ENCODE measurements at regions not wholly inside any gene's neighbourhood (a gene's known extent, or its start where the extent isn't known, plus 50 kb on each side); places are given as distances from the start of the nearest gene placed in this dataset.
A peak's percentile ranks its signal among the peaks of the same experiment; 100 is the strongest.

- DNase-seq, result no peak
- Mint-ChIP-seq H3K4me3 (no peak overlapping the region), H3K9me3 (peaks cover 4% of the 10 kb centered on the region), H3K27ac (no peak overlapping the region), H3K4me1 (peaks cover 16% of the 10 kb centered on the region), H3K27me3 (peaks cover 15% of the 10 kb centered on the region), H3K36me3 (ENCODE audit: low read depth) (no peaks in the 10 kb centered on the region)
- POLR2A ChIA-PET, result interaction anchor here (1.1 kb wide), 1 partner anchor 32 kb away, joined by 4 read pairs; no protein-coding TSS in a partner anchor
- CTCF ChIA-PET, result interaction anchor here (1.2 to 2.2 kb wide), 2 partner anchors 14 to 18 kb away, joined by 3 to 7 read pairs; no protein-coding TSS in a partner anchor
Observed at GRCh38 chr3:16810593-16811367, 74.0 kb upstream of the PLCL2 start.

DNA sequence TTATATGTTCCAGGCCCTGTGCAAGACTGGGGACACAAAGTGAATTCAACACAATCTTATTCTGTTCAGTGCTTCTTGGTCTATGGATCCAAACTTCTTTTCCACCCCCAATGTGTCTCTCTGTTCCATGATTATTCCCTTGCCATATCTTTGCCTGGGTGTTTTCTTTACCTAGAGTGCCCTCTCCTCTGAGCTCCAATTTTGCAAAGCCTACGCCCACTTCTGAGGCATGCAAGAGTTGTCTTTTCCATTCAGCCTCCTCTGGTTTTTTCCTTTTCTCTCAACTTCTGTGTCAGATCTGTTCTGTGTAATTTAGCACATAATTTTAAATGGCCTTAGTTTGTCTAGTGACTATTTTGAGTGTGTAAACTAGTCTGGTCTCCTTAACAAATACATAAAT, 72.8 kb upstream of the PLCL2 start:
- POLR2A ChIA-PET, result no interaction called here
- Mint-ChIP-seq H3K9me3 (peaks cover 4% of the 10 kb centered on the region), H3K27ac (no peak overlapping the region), H3K27me3 (peaks cover 9% of the 10 kb centered on the region), H3K36me3 (ENCODE audit: low read depth) (no peaks in the 10 kb centered on the region), H3K4me3 (no peak overlapping the region), H3K4me1 (peaks cover 23% of the 10 kb centered on the region)
- no peak for DNase-seq
- CTCF ChIA-PET, result no interaction called here

GRCh38 chr3:16813336-16813735, 71.4 kb upstream of the PLCL2 start:
- Mint-ChIP-seq H3K27ac (no peak overlapping the region), H3K9me3 (peaks cover 4% of the 10 kb centered on the region), H3K4me3 (no peak overlapping the region), H3K36me3 (ENCODE audit: low read depth) (no peaks in the 10 kb centered on the region), H3K4me1 (peaks cover 23% of the 10 kb centered on the region), H3K27me3 (peaks cover 3% of the 10 kb centered on the region)
- CTCF ChIA-PET, result interaction anchor here (1.1 kb wide), 1 partner anchor 71 kb away, joined by 3 read pairs; the partner anchor contains the start of gene PLCL2
- POLR2A ChIA-PET, result no interaction called here
- no peak for DNase-seq

DNA sequence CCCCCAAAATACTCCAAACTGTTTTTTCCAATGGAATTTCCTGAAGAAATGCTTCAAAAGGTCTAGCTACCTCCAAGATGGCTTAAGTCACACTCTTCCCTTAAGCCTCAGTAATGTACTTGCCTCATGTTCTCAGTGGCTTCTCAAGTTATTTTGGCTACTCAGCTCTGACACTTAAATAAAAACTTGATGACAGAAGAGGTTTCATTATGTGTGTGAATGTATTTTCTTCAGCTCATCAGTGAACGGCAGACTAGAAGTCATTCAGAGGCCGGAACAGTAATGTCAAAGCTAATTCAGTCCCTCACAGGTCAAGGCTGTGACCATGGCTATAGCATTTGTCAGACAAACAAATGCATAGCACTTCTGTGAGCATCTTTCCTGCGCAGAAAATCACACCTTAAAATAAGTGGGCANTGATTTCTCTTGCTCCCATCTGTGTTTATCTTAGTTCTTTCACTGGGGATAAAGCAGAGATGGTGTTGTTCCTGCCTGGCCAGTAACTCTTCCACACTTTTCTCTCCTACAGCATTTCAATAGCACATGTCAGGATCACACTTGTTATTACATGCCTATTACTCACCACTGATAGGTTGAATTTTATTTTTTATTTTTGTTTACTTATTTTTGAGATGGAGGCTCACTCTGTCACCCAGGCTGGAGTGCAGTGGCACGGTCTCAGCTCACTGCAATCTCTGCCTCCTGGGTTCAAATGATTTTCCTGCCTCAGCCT, 68.5 kb upstream of the PLCL2 start:
- CTCF ChIA-PET, result no interaction called here
- peaks cover 4% of the 10 kb centered on the region for H3K9me3 Mint-ChIP-seq
- no peaks in the 10 kb centered on the region for H3K27me3 Mint-ChIP-seq
- peaks cover 17% of the 10 kb centered on the region for H3K4me1 Mint-ChIP-seq
- no peak for DNase-seq
- no peak overlapping the region for H3K4me3 Mint-ChIP-seq
- POLR2A ChIA-PET, result interaction anchor here (1.2 to 1.8 kb wide), 2 partner anchors 11 to 73 kb away, joined by 3 read pairs; no protein-coding TSS in a partner anchor
- H3K27ac Mint-ChIP-seq, result no peak overlapping the region
- peaks cover 4% of the 10 kb centered on the region for H3K36me3 Mint-ChIP-seq (ENCODE audit: low read depth)

GRCh38 chr3:16817197-16817596, 67.6 kb upstream of the PLCL2 start:
- ChIA-PET POLR2A (interaction anchor here (1.8 kb wide), 1 partner anchor 12 kb away, joined by 3 read pairs; no protein-coding TSS in a partner anchor), CTCF (no interaction called here)
- H3K9me3 Mint-ChIP-seq, result peaks cover 4% of the 10 kb centered on the region
- no peak overlapping the region for H3K4me3 Mint-ChIP-seq
- H3K27me3 Mint-ChIP-seq, result peaks cover under 1% of the 10 kb centered on the region
- no peak overlapping the region for H3K27ac Mint-ChIP-seq
- peaks cover 8% of the 10 kb centered on the region for H3K36me3 Mint-ChIP-seq (ENCODE audit: low read depth)
- no peak for DNase-seq
- peaks cover 13% of the 10 kb centered on the region for H3K4me1 Mint-ChIP-seq

DNA sequence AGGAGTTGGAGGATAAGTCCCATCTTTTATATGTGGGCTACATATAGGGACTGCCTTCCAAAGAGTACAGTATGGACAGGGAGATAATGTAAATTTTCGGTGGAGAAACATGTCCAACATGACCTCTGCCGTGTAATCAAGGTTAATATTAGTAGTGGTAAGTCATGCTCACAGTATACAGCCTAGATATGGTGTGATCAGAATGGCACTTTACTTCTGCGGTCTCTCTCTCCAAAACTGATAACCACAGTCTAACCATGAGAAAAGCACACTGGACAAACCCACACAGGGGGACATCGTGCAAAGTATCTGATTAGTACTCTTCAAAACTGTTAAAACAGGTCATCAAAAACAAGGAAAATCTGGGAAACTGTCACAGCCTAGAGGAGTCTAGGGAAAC, 66.6 kb upstream of the PLCL2 start:
- no peak for DNase-seq
- H3K4me3 Mint-ChIP-seq, result no peak overlapping the region
- H3K27me3 Mint-ChIP-seq, result peaks cover 2% of the 10 kb centered on the region
- peaks cover 17% of the 10 kb centered on the region for H3K4me1 Mint-ChIP-seq
- ChIA-PET CTCF (no interaction called here), POLR2A (no interaction called here)
- peaks cover 13% of the 10 kb centered on the region for H3K36me3 Mint-ChIP-seq (ENCODE audit: low read depth)
- H3K9me3 Mint-ChIP-seq, result peaks cover 4% of the 10 kb centered on the region
- no peak overlapping the region for H3K27ac Mint-ChIP-seq

DNA sequence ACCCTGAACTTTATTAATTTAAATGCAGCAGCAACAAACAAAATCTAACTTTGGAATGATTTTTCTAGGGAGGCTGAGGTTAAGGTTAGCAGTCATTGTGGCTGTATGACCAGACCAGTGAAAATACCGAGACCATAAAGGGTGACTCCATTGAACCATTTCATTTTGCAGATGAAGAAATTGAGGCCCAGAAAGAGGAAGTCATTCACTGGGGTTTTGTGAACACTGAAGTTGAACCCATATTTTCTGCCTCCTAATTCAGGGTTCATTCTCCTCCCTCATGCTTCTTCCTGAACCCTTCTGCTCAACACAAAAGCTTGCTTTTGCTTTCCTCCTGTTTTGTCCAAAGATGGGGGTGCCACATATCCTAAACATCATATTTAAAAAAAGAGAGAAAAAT, 65.8 kb upstream of the PLCL2 start:
- no peak for DNase-seq
- CTCF ChIA-PET, result interaction anchor here (1.0 to 1.2 kb wide), 2 partner anchors 10 to 65 kb away, joined by 3 read pairs; no protein-coding TSS in a partner anchor
- H3K9me3 Mint-ChIP-seq, result peaks cover 4% of the 10 kb centered on the region
- peaks cover 22% of the 10 kb centered on the region for H3K4me1 Mint-ChIP-seq
- POLR2A ChIA-PET, result interaction anchor here (0.9 kb wide), 1 partner anchor 349 kb away, joined by 3 read pairs; no protein-coding TSS in a partner anchor
- no peak overlapping the region for H3K4me3 Mint-ChIP-seq
- peaks cover 13% of the 10 kb centered on the region for H3K36me3 Mint-ChIP-seq (ENCODE audit: low read depth)
- H3K27ac Mint-ChIP-seq, result no peak overlapping the region
- peaks cover 2% of the 10 kb centered on the region for H3K27me3 Mint-ChIP-seq

GRCh38 chr3:16820485-16820884, 64.3 kb upstream of the PLCL2 start:
- ChIA-PET POLR2A (no interaction called here), CTCF (interaction anchor here (1.1 kb wide), 1 partner anchor 45 kb away, joined by 4 read pairs; no protein-coding TSS in a partner anchor)
- Mint-ChIP-seq H3K27ac (no peak overlapping the region), H3K4me3 (no peak overlapping the region), H3K4me1 (peaks cover 30% of the 10 kb centered on the region), H3K9me3 (no peaks in the 10 kb centered on the region), H3K27me3 (peaks cover 5% of the 10 kb centered on the region), H3K36me3 (ENCODE audit: low read depth) (peaks cover 13% of the 10 kb centered on the region)
- no peak for DNase-seq

GRCh38 chr3:16821053-16821452, 63.7 kb upstream of the PLCL2 start:
- no peak for DNase-seq
- POLR2A ChIA-PET, result interaction anchor here (1.1 kb wide), 1 partner anchor 21 kb away, joined by 3 read pairs; no protein-coding TSS in a partner anchor
- H3K27ac Mint-ChIP-seq, result no peak overlapping the region
- H3K4me1 Mint-ChIP-seq, result peaks cover 24% of the 10 kb centered on the region
- H3K4me3 Mint-ChIP-seq, result no peak overlapping the region
- peaks cover 5% of the 10 kb centered on the region for H3K27me3 Mint-ChIP-seq
- no peaks in the 10 kb centered on the region for H3K9me3 Mint-ChIP-seq
- CTCF ChIA-PET, result interaction anchor here (0.6 to 1.1 kb wide), 2 partner anchors 45 to 330 kb away, joined by 3 to 4 read pairs; no protein-coding TSS in a partner anchor
- peaks cover 13% of the 10 kb centered on the region for H3K36me3 Mint-ChIP-seq (ENCODE audit: low read depth)

DNA sequence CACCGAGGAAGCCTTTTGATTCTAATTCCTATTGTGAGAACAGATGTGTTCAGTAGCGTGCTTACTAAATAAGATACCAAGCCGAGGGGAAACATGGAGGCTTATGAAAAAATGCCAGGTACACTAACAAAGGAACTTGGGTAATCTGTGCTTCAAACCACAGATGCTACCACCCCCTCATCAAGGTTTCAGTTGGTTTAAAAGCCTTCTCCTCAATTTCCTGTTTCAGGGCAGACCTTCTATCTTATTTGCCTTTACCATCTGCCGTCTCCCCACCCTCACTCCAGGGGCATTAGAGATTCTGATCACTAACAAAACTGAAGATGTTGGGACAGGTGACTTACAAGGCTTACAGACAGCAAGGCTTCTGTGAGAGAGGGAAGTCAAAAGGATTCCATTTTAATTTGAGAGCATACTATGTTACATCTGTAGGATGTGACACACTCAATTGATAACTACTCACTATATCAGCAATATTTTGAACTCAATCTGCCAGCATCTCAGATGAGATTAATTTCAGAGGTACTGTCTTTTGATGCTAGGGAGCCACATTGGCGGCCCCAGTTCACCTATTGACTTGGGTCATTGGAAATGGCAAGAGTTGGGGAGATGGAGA, 60.6 kb upstream of the PLCL2 start:
- ChIA-PET POLR2A (interaction anchor here (1.0 to 1.3 kb wide), 3 partner anchors 19 to 62 kb away, joined by 3 to 9 read pairs (median 4); no protein-coding TSS in a partner anchor), CTCF (interaction anchor here (1.3 kb wide), 2 partner anchors 14 to 35 kb away, joined by 3 read pairs; no protein-coding TSS in a partner anchor)
- Mint-ChIP-seq H3K4me3 (no peak overlapping the region), H3K27me3 (peaks cover 7% of the 10 kb centered on the region), H3K4me1 (peaks cover 26% of the 10 kb centered on the region), H3K27ac (peak overlapping the region; percentile 8), H3K36me3 (ENCODE audit: low read depth) (peaks cover 13% of the 10 kb centered on the region), H3K9me3 (no peaks in the 10 kb centered on the region)
- DNase-seq, result peak; percentile 33

DNA sequence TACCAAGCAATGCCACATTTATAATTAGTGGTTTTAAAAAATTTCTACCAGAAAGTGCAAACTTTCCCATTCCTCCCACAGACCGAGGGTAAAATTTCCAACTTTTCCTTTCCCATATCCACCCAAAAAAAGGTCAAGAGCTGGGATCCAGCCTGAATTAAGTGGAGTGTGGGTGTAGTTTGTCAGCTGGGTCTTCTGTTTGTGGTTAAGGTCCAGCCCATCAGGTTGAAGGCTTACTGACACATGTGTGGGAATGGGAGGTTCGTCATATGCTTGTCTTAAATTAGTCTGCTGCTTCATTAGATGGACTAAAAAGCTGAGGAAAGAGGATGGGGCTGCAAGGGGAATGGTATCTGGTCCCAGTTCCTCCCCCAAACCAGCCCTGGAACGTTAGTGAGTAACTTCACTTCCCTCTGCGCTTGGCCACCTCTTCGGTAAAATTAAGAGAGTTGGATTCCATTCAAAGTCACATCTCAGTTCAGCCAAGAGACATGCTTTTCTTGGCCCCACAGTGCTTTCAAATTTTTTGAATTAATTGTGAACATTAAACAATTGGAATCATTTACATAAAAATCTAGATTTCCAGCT, 59.0 kb upstream of the PLCL2 start:
- Mint-ChIP-seq H3K9me3 (no peaks in the 10 kb centered on the region), H3K36me3 (ENCODE audit: low read depth) (peaks cover 9% of the 10 kb centered on the region), H3K4me3 (no peak overlapping the region), H3K27me3 (peaks cover 7% of the 10 kb centered on the region), H3K27ac (no peak overlapping the region), H3K4me1 (peaks cover 26% of the 10 kb centered on the region)
- POLR2A ChIA-PET, result interaction anchor here (1.0 kb wide), 1 partner anchor 23 kb away, joined by 3 read pairs; no protein-coding TSS in a partner anchor
- CTCF ChIA-PET, result no interaction called here
- no peak for DNase-seq

DNA sequence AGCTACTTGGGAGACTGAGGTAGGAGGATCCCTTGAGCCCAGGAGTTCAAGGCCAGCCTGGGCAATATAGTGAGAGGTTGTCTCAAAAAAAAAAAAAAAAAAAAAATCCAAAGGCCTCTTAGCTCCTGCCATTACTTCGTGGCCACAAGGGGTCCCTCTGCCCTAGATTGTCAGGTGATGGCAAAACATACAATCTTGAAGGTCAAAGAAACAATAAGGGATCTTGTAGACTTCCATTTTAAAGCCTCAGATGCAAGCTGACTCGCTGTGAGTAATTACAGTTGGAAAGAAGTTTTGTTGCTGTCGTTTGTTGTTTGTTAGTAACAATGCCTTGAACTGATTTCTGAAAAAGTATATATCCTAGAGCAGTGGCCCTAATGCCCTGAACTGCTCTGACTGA, 55.9 kb upstream of the PLCL2 start:
- POLR2A ChIA-PET, result interaction anchor here (0.6 to 3.6 kb wide), 4 partner anchors 13 to 323 kb away, joined by 3 to 25 read pairs (median 4); no protein-coding TSS in a partner anchor
- H3K4me3 Mint-ChIP-seq, result no peak overlapping the region
- peaks cover 18% of the 10 kb centered on the region for H3K4me1 Mint-ChIP-seq
- CTCF ChIA-PET, result interaction anchor here (0.6 to 3.4 kb wide), 29 partner anchors 9 to 578 kb away, joined by 3 to 23 read pairs (median 5); partner anchors contain the start of gene PLCL2
- peaks cover 9% of the 10 kb centered on the region for H3K27me3 Mint-ChIP-seq
- no peaks in the 10 kb centered on the region for H3K9me3 Mint-ChIP-seq
- no peaks in the 10 kb centered on the region for H3K36me3 Mint-ChIP-seq (ENCODE audit: low read depth)
- DNase-seq, result peak; percentile 67
- no peak overlapping the region for H3K27ac Mint-ChIP-seq

All from activated CD4-positive, alpha-beta memory T cell treated with anti-CD3 and anti-CD28 coated beads, Interleukin-2, amount 10 ng/mL, durations not matched to agents 7 days and 5 days (primary cell).